Fibroblast of lung (primary cell): ENCODE measurements at regions not wholly inside any gene's neighbourhood (a gene's known extent, or its start where the extent isn't known, plus 50 kb on each side); places are given as distances from the start of the nearest gene placed in this dataset.
A peak's percentile ranks its signal among the peaks of the same experiment; 100 is the strongest.

Experiments used
- DNase-seq, 2 donors: peaks; one replicate each; pipeline versions ENCODE4 v3.0.0 to v3.0.0-alpha.2; 2010; ENCODE audit warnings: low read depth in 2 of 2
- H2AFZ ChIP-seq: 2 replicates; pipeline ENCODE4 v1.5.1; 2012; ENCODE audit warnings: low read length, control low read depth, inconsistent platforms
- H3K27ac ChIP-seq: 2 replicates; pipeline ENCODE4 v1.5.1; 2011; ENCODE audit warnings: low read length, control low read depth; ENCODE audit not compliant: insufficient read depth
- H3K27me3 ChIP-seq: 2 replicates; pipeline ENCODE4 v1.5.1; 2011; ENCODE audit warnings: mild to moderate bottlenecking, low read length; ENCODE audit not compliant: control insufficient read depth, insufficient read depth
- H3K36me3 ChIP-seq: 2 replicates; pipeline ENCODE4 v1.5.1; 2011; ENCODE audit warnings: low read length; ENCODE audit not compliant: control insufficient read depth, insufficient read depth
- H3K4me1 ChIP-seq: 2 replicates; pipeline ENCODE4 v1.5.1; 2011; ENCODE audit warnings: low read length; ENCODE audit not compliant: control insufficient read depth, insufficient read depth; ENCODE audit errors: extremely low read depth
- H3K4me2 ChIP-seq: 2 replicates; pipeline ENCODE4 v1.5.1; 2011; ENCODE audit warnings: low read length, control low read depth; ENCODE audit not compliant: insufficient read depth; ENCODE audit errors: extremely low read depth
- H3K4me3 ChIP-seq, 4 experiments: fragments of 200-600 bp in 1 of 4; sonication (generic) in 1 of 4; replicated peaks in 1 of 4; 2 replicates each; pipeline ENCODE4 v1.5.1; 2011 to 2016; ENCODE audit warnings: low read length in 4 of 4, low read depth in 3 of 4, mild to moderate bottlenecking in 3 of 4, control low read depth in 2 of 4, inconsistent platforms in 1 of 4, mixed read lengths in 1 of 4; ENCODE audit not compliant: insufficient read depth in 1 of 4; ENCODE audit errors: control extremely low read depth in 1 of 4
- H3K79me2 ChIP-seq: 2 replicates; pipeline ENCODE4 v1.5.1; 2012; ENCODE audit warnings: mild to moderate bottlenecking, low read length, inconsistent platforms; ENCODE audit not compliant: control insufficient read depth, insufficient read depth
- H3K9ac ChIP-seq: 2 replicates; pipeline ENCODE4 v1.5.1; 2011; ENCODE audit warnings: mild to moderate bottlenecking, low read length, control low read depth; ENCODE audit not compliant: insufficient read depth
- H3K9me3 ChIP-seq: 2 replicates; pipeline ENCODE4 v1.5.1; 2012; ENCODE audit warnings: low read depth, low read length; ENCODE audit not compliant: control insufficient read depth, insufficient read depth
- H4K20me1 ChIP-seq: 2 replicates; pipeline ENCODE4 v1.5.1; 2011; ENCODE audit warnings: low read length; ENCODE audit not compliant: control insufficient read depth, insufficient read depth; ENCODE audit errors: extremely low read depth
- EZH2 ChIP-seq: IDR thresholded peaks from 2 replicates; pipeline ENCODE4 v1.5.1; 2012; ENCODE audit warnings: low read length, control low read depth, mild to moderate bottlenecking; ENCODE audit errors: missing control alignments
- TF ChIP-seq, protein P1 (sequence below), 2 donors: IDR thresholded peaks in 1 of 2; conservative IDR thresholded peaks in 1 of 2; 1 replicate in 1 of 2; 2 replicates in 1 of 2; pipeline ENCODE4 v1.5.1; 2011 to 2012; ENCODE audit warnings: low read length in 2 of 2, control low read depth in 1 of 2, inconsistent platforms in 1 of 2, low read depth in 1 of 2, mild to moderate bottlenecking in 1 of 2

DNA sequence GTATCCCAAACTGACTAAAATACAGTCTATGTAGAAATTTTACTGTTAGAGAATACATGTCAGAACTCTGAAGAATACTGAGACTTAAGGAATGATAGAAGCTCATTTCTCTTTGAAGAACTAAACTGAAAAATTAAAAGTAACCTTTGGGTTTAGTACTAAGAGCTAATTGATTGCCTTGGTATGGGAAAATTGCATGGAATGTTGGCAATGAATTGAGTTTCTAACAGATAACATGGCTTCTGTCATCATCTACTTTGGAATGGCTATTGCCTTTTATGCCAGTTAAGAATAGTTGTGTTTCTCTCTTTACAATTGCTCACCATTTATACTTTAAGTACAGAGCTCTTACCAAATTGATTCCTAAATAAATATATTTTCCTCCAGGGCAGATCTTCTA is 308.8 kb upstream of the SYT1 start:
- H3K9me3 ChIP-seq, result no peaks in the 10 kb centered on the region
- no peak overlapping the region for H3K27ac ChIP-seq
- DNase-seq, result peak in 1 of 2 donors; percentile 70
- no peaks in the 10 kb centered on the region for H4K20me1 ChIP-seq
- no peaks in the 10 kb centered on the region for H3K27me3 ChIP-seq
- no peaks in the 10 kb centered on the region for H3K4me1 ChIP-seq
- H3K79me2 ChIP-seq, result no peaks in the 10 kb centered on the region
- TF ChIP-seq EZH2, result no peak
- TF ChIP-seq, protein P1, sequence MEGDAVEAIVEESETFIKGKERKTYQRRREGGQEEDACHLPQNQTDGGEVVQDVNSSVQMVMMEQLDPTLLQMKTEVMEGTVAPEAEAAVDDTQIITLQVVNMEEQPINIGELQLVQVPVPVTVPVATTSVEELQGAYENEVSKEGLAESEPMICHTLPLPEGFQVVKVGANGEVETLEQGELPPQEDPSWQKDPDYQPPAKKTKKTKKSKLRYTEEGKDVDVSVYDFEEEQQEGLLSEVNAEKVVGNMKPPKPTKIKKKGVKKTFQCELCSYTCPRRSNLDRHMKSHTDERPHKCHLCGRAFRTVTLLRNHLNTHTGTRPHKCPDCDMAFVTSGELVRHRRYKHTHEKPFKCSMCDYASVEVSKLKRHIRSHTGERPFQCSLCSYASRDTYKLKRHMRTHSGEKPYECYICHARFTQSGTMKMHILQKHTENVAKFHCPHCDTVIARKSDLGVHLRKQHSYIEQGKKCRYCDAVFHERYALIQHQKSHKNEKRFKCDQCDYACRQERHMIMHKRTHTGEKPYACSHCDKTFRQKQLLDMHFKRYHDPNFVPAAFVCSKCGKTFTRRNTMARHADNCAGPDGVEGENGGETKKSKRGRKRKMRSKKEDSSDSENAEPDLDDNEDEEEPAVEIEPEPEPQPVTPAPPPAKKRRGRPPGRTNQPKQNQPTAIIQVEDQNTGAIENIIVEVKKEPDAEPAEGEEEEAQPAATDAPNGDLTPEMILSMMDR (conservative IDR thresholded peaks at IDR 0.05 in 1 of 2, IDR thresholded peaks at IDR 0.05 in 1 of 2; ENCODE audit: low read depth in 1 of 2, low read length in 2 of 2), result no peak
- H3K36me3 ChIP-seq, result no peaks in the 10 kb centered on the region
- H3K4me3 ChIP-seq, result no peak overlapping the region
- no peak overlapping the region for H3K4me2 ChIP-seq
- H2AFZ ChIP-seq, result no peak overlapping the region
- no peak overlapping the region for H3K9ac ChIP-seq

DNA sequence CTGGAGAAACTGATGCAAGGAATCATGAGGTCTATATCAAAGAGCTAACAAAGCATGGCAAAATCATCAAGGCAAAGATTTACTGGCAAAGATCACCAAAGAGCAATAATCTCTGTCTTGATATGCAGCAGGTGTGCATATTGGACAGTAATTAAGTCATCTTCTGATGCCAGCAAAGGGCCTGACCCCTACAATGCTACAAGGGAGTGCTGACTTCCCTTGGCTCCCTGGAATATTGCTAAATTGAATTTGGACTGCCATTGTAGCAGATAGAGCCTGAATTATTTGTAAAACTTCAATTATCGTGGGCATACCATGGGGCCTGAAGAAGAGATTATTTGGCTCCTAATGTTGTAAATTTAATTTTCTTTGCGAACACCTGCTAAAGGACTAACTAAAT is 307.9 kb upstream of the SYT1 start:
- no peak overlapping the region for H3K4me3 ChIP-seq
- no peaks in the 10 kb centered on the region for H3K27me3 ChIP-seq
- no peak for TF ChIP-seq EZH2
- TF ChIP-seq, protein P1 (conservative IDR thresholded peaks at IDR 0.05 in 1 of 2, IDR thresholded peaks at IDR 0.05 in 1 of 2; ENCODE audit: low read depth in 1 of 2, low read length in 2 of 2), result no peak

DNA sequence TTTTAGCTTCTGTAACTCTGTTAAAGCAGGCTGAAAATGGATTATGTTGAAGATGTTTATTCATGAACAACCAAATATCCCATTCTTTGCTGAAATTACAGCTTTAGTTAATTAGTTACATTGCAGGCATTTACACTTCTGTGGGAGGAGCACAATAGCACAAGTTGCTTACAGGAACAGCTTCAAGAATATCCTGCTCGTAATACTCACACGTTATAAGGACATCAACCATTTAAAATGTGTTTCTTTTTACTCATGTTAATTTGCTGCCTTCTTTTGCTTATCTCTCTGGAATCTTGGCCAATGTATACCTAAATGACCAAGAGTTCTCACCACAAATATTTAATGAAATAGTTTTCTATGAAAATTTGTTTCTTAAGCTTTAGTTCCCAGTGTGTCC is 305.2 kb upstream of the SYT1 start:
- Histone ChIP-seq H3K27me3 (no peaks in the 10 kb centered on the region), H3K27ac (no peak overlapping the region), H4K20me1 (no peaks in the 10 kb centered on the region), H3K4me3 (no peak overlapping the region), H3K4me1 (no peaks in the 10 kb centered on the region), H3K36me3 (no peaks in the 10 kb centered on the region), H3K79me2 (no peaks in the 10 kb centered on the region), H3K4me2 (no peak overlapping the region), H3K9me3 (no peaks in the 10 kb centered on the region), H2AFZ (no peak overlapping the region), H3K9ac (no peak overlapping the region)
- DNase-seq, result peak in 1 of 2 donors; percentile 79
- TF ChIP-seq, protein P1 (conservative IDR thresholded peaks at IDR 0.05 in 1 of 2, IDR thresholded peaks at IDR 0.05 in 1 of 2; ENCODE audit: low read depth in 1 of 2, low read length in 2 of 2), result no peak
- TF ChIP-seq EZH2, result no peak

More for the DNA sequence above, 307.9 kb upstream of the SYT1 start:
- no peaks in the 10 kb centered on the region for H3K4me1 ChIP-seq
- no peak overlapping the region for H2AFZ ChIP-seq
- H3K9ac ChIP-seq, result no peak overlapping the region
- no peaks in the 10 kb centered on the region for H3K79me2 ChIP-seq
- H3K4me2 ChIP-seq, result no peak overlapping the region
- DNase-seq, result no peak
- no peaks in the 10 kb centered on the region for H3K9me3 ChIP-seq
- H3K27ac ChIP-seq, result no peak overlapping the region
- no peaks in the 10 kb centered on the region for H4K20me1 ChIP-seq
- H3K36me3 ChIP-seq, result no peaks in the 10 kb centered on the region
